ENCODE measurements at regions not wholly inside any gene's neighbourhood (a gene's known extent, or its start where the extent isn't known, plus 50 kb on each side); places are given as distances from the start of the nearest gene placed in this dataset.

- H3K36me3 ChIP-seq (ENCODE audit: control insufficient read depth in 4 of 4, insufficient read depth in 4 of 4, low read length in 3 of 4): no peaks in the 10 kb centered on the region
- no peaks in the 10 kb centered on the region for H3K4me1 ChIP-seq (ENCODE audit: control extremely low read depth in 1 of 4, control insufficient read depth in 4 of 4, insufficient read depth in 4 of 4, low read length in 3 of 4)
- no peaks in the 10 kb centered on the region for H3K27me3 ChIP-seq (replicated peaks in 2 of 5; ENCODE audit: control insufficient read depth in 4 of 5, insufficient read depth in 5 of 5, low read length in 4 of 5)
- ChIA-PET CTCF (no interaction called here), POLR2A (no interaction called here)
- no peaks in the 10 kb centered on the region for H3K9me3 ChIP-seq (ENCODE audit: control extremely low read depth in 1 of 5, control insufficient read depth in 4 of 5, insufficient read depth in 2 of 5, low read depth in 1 of 5, low read length in 4 of 5)
- WGBS (ENCODE audit: insufficient coverage): 100% methylated on average over 1 of the region's 3 CpGs
- no peak for DNase-seq
- H3K4me3 ChIP-seq (ENCODE audit: control insufficient read depth in 1 of 7, extremely low read depth in 1 of 7, insufficient read depth in 4 of 7, low read depth in 2 of 7, low read length in 6 of 7): no peak overlapping the region
- H3K27ac ChIP-seq (ENCODE audit: insufficient read depth in 1 of 2, low read depth in 1 of 2, low read length in 2 of 2, poor library complexity in 1 of 2, severe bottlenecking in 2 of 2): no peak overlapping the region
Measured at GRCh38 chr7:153090209-153090608, 330.7 kb downstream of the ACTR3B start.

GRCh38 chr7:153090764-153091163 lies 331.2 kb downstream of the ACTR3B start:
- Histone ChIP-seq H3K9me3 (ENCODE audit: control extremely low read depth in 1 of 5, control insufficient read depth in 4 of 5, insufficient read depth in 2 of 5, low read depth in 1 of 5, low read length in 4 of 5) (no peaks in the 10 kb centered on the region), H3K4me1 (ENCODE audit: control extremely low read depth in 1 of 4, control insufficient read depth in 4 of 4, insufficient read depth in 4 of 4, low read length in 3 of 4) (no peaks in the 10 kb centered on the region), H3K4me3 (ENCODE audit: control insufficient read depth in 1 of 7, extremely low read depth in 1 of 7, insufficient read depth in 4 of 7, low read depth in 2 of 7, low read length in 6 of 7) (no peak overlapping the region), H3K36me3 (ENCODE audit: control insufficient read depth in 4 of 4, insufficient read depth in 4 of 4, low read length in 3 of 4) (no peaks in the 10 kb centered on the region), H3K27ac (ENCODE audit: insufficient read depth in 1 of 2, low read depth in 1 of 2, low read length in 2 of 2, poor library complexity in 1 of 2, severe bottlenecking in 2 of 2) (no peak overlapping the region), H3K27me3 (replicated peaks in 2 of 5; ENCODE audit: control insufficient read depth in 4 of 5, insufficient read depth in 5 of 5, low read length in 4 of 5) (no peaks in the 10 kb centered on the region)
- POLR2A ChIA-PET: no interaction called here
- CTCF ChIA-PET: no interaction called here
- no CpG with 5 or more reads among the region's 2 CpGs for WGBS (ENCODE audit: insufficient coverage)
- no peak for DNase-seq

- H3K4me1 ChIP-seq (ENCODE audit: control extremely low read depth in 1 of 4, control insufficient read depth in 4 of 4, insufficient read depth in 4 of 4, low read length in 3 of 4): no peaks in the 10 kb centered on the region
- no peak overlapping the region for H3K27ac ChIP-seq (ENCODE audit: insufficient read depth in 1 of 2, low read depth in 1 of 2, low read length in 2 of 2, poor library complexity in 1 of 2, severe bottlenecking in 2 of 2)
- H3K4me3 ChIP-seq (ENCODE audit: control insufficient read depth in 1 of 7, extremely low read depth in 1 of 7, insufficient read depth in 4 of 7, low read depth in 2 of 7, low read length in 6 of 7): no peak overlapping the region
- no peaks in the 10 kb centered on the region for H3K9me3 ChIP-seq (ENCODE audit: control extremely low read depth in 1 of 5, control insufficient read depth in 4 of 5, insufficient read depth in 2 of 5, low read depth in 1 of 5, low read length in 4 of 5)
- CTCF ChIA-PET: no interaction called here
- WGBS (ENCODE audit: insufficient coverage): 78% methylated on average over 13 of the region's 13 CpGs
- H3K27me3 ChIP-seq (replicated peaks in 2 of 5; ENCODE audit: control insufficient read depth in 4 of 5, insufficient read depth in 5 of 5, low read length in 4 of 5): no peaks in the 10 kb centered on the region
- POLR2A ChIA-PET: no interaction called here
- DNase-seq: no peak
- H3K36me3 ChIP-seq (ENCODE audit: control insufficient read depth in 4 of 4, insufficient read depth in 4 of 4, low read length in 3 of 4): no peaks in the 10 kb centered on the region
Measured at GRCh38 chr7:153091477-153091876, 331.9 kb downstream of the ACTR3B start.

GRCh38 chr7:153097511-153098201 lies 338.1 kb downstream of the ACTR3B start:
- no peak overlapping the region for H3K27ac ChIP-seq (ENCODE audit: insufficient read depth in 1 of 2, low read depth in 1 of 2, low read length in 2 of 2, poor library complexity in 1 of 2, severe bottlenecking in 2 of 2)
- no peaks in the 10 kb centered on the region for H3K9me3 ChIP-seq (ENCODE audit: control extremely low read depth in 1 of 5, control insufficient read depth in 4 of 5, insufficient read depth in 2 of 5, low read depth in 1 of 5, low read length in 4 of 5)
- ChIA-PET CTCF (no interaction called here), POLR2A (no interaction called here)
- no peak overlapping the region for H3K4me3 ChIP-seq (ENCODE audit: control insufficient read depth in 1 of 7, extremely low read depth in 1 of 7, insufficient read depth in 4 of 7, low read depth in 2 of 7, low read length in 6 of 7)
- no peak for DNase-seq
- H3K4me1 ChIP-seq (ENCODE audit: control extremely low read depth in 1 of 4, control insufficient read depth in 4 of 4, insufficient read depth in 4 of 4, low read length in 3 of 4): no peaks in the 10 kb centered on the region
- H3K36me3 ChIP-seq (ENCODE audit: control insufficient read depth in 4 of 4, insufficient read depth in 4 of 4, low read length in 3 of 4): no peaks in the 10 kb centered on the region
- 90% methylated on average over 5 of the region's 8 CpGs for WGBS (ENCODE audit: insufficient coverage)
- no peaks in the 10 kb centered on the region for H3K27me3 ChIP-seq (replicated peaks in 2 of 5; ENCODE audit: control insufficient read depth in 4 of 5, insufficient read depth in 5 of 5, low read length in 4 of 5)

GRCh38 chr7:153099235-153099634 lies 339.7 kb downstream of the ACTR3B start:
- CTCF ChIA-PET: no interaction called here
- Histone ChIP-seq H3K4me1 (ENCODE audit: control extremely low read depth in 1 of 4, control insufficient read depth in 4 of 4, insufficient read depth in 4 of 4, low read length in 3 of 4) (no peaks in the 10 kb centered on the region), H3K4me3 (ENCODE audit: control insufficient read depth in 1 of 7, extremely low read depth in 1 of 7, insufficient read depth in 4 of 7, low read depth in 2 of 7, low read length in 6 of 7) (no peak overlapping the region)

GRCh38 chr7:153100691-153101237 lies 341.2 kb downstream of the ACTR3B start:
- Histone ChIP-seq H3K9me3 (ENCODE audit: control extremely low read depth in 1 of 5, control insufficient read depth in 4 of 5, insufficient read depth in 2 of 5, low read depth in 1 of 5, low read length in 4 of 5) (no peaks in the 10 kb centered on the region), H3K4me3 (ENCODE audit: control insufficient read depth in 1 of 7, extremely low read depth in 1 of 7, insufficient read depth in 4 of 7, low read depth in 2 of 7, low read length in 6 of 7) (no peak overlapping the region), H3K36me3 (ENCODE audit: control insufficient read depth in 4 of 4, insufficient read depth in 4 of 4, low read length in 3 of 4) (no peaks in the 10 kb centered on the region), H3K27me3 (replicated peaks in 2 of 5; ENCODE audit: control insufficient read depth in 4 of 5, insufficient read depth in 5 of 5, low read length in 4 of 5) (no peaks in the 10 kb centered on the region), H3K27ac (ENCODE audit: insufficient read depth in 1 of 2, low read depth in 1 of 2, low read length in 2 of 2, poor library complexity in 1 of 2, severe bottlenecking in 2 of 2) (no peak overlapping the region), H3K4me1 (ENCODE audit: control extremely low read depth in 1 of 4, control insufficient read depth in 4 of 4, insufficient read depth in 4 of 4, low read length in 3 of 4) (no peaks in the 10 kb centered on the region)
- no peak for DNase-seq
- WGBS (ENCODE audit: insufficient coverage): 100% methylated on average over 10 of the region's 11 CpGs
- POLR2A ChIA-PET: no interaction called here
- CTCF ChIA-PET: no interaction called here

More at GRCh38 chr7:153099235-153099634, 339.7 kb downstream of the ACTR3B start:
- POLR2A ChIA-PET: no interaction called here
- Histone ChIP-seq H3K27me3 (replicated peaks in 2 of 5; ENCODE audit: control insufficient read depth in 4 of 5, insufficient read depth in 5 of 5, low read length in 4 of 5) (no peaks in the 10 kb centered on the region), H3K36me3 (ENCODE audit: control insufficient read depth in 4 of 4, insufficient read depth in 4 of 4, low read length in 3 of 4) (no peaks in the 10 kb centered on the region), H3K9me3 (ENCODE audit: control extremely low read depth in 1 of 5, control insufficient read depth in 4 of 5, insufficient read depth in 2 of 5, low read depth in 1 of 5, low read length in 4 of 5) (no peaks in the 10 kb centered on the region), H3K27ac (ENCODE audit: insufficient read depth in 1 of 2, low read depth in 1 of 2, low read length in 2 of 2, poor library complexity in 1 of 2, severe bottlenecking in 2 of 2) (no peak overlapping the region)
- DNase-seq: no peak
- 98% methylated on average over 7 of the region's 8 CpGs for WGBS (ENCODE audit: insufficient coverage)

GRCh38 chr7:153103202-153103601 lies 343.6 kb downstream of the ACTR3B start:
- no peak for DNase-seq
- no peaks in the 10 kb centered on the region for H3K36me3 ChIP-seq (ENCODE audit: control insufficient read depth in 4 of 4, insufficient read depth in 4 of 4, low read length in 3 of 4)
- no peak overlapping the region for H3K4me3 ChIP-seq (ENCODE audit: control insufficient read depth in 1 of 7, extremely low read depth in 1 of 7, insufficient read depth in 4 of 7, low read depth in 2 of 7, low read length in 6 of 7)
- no peaks in the 10 kb centered on the region for H3K4me1 ChIP-seq (ENCODE audit: control extremely low read depth in 1 of 4, control insufficient read depth in 4 of 4, insufficient read depth in 4 of 4, low read length in 3 of 4)
- 92% methylated on average over 6 of the region's 6 CpGs for WGBS (ENCODE audit: insufficient coverage)
- no peaks in the 10 kb centered on the region for H3K9me3 ChIP-seq (ENCODE audit: control extremely low read depth in 1 of 5, control insufficient read depth in 4 of 5, insufficient read depth in 2 of 5, low read depth in 1 of 5, low read length in 4 of 5)
- CTCF ChIA-PET: no interaction called here
- POLR2A ChIA-PET: no interaction called here
- H3K27me3 ChIP-seq (replicated peaks in 2 of 5; ENCODE audit: control insufficient read depth in 4 of 5, insufficient read depth in 5 of 5, low read length in 4 of 5): no peaks in the 10 kb centered on the region
- H3K27ac ChIP-seq (ENCODE audit: insufficient read depth in 1 of 2, low read depth in 1 of 2, low read length in 2 of 2, poor library complexity in 1 of 2, severe bottlenecking in 2 of 2): no peak overlapping the region

Data from common myeloid progenitor, CD34-positive (primary cell).